Mesenchymal stem cell (in vitro differentiated cells and primary cell): ENCODE measurements at regions not wholly inside any gene's neighbourhood (a gene's known extent, or its start where the extent isn't known, plus 50 kb on each side); places are given as distances from the start of the nearest gene placed in this dataset.

Experiments
- DNase-seq: peaks from one replicate; pipeline ENCODE4 v3.0.0-alpha.2; 2013
- H2AFZ ChIP-seq: one replicate; pipeline ENCODE4 v1.6.1; 2013; ENCODE audit warnings: low read depth, mild to moderate bottlenecking, control low read depth, inconsistent platforms, low read length, moderate library complexity
- H2AK5ac ChIP-seq: 2 replicates; pipeline ENCODE4 v1.6.1; 2013; ENCODE audit warnings: low read length, moderate library complexity, mild to moderate bottlenecking, inconsistent platforms; ENCODE audit not compliant: severe bottlenecking
- H2BK120ac ChIP-seq: one replicate; pipeline ENCODE4 v1.6.1; 2013; ENCODE audit warnings: low read depth, mild to moderate bottlenecking, inconsistent platforms, low read length, moderate library complexity
- H2BK12ac ChIP-seq, 2 experiments: one replicate each; pipeline ENCODE4 v1.6.1; 2013; ENCODE audit warnings: inconsistent platforms in 2 of 2, low read length in 2 of 2, mild to moderate bottlenecking in 2 of 2, moderate library complexity in 2 of 2, control low read depth in 1 of 2
- H2BK15ac ChIP-seq: one replicate; pipeline ENCODE4 v1.6.1; 2013; ENCODE audit warnings: mild to moderate bottlenecking, low read depth, inconsistent platforms; ENCODE audit not compliant: poor library complexity, severe bottlenecking
- H2BK5ac ChIP-seq: 2 replicates; pipeline ENCODE4 v1.6.1; 2013; ENCODE audit warnings: low read depth, mild to moderate bottlenecking, low read length, control low read depth, inconsistent platforms; ENCODE audit not compliant: poor library complexity, severe bottlenecking
- H3K14ac ChIP-seq, 2 experiments: one replicate each; pipeline ENCODE4 v1.6.1; 2013; ENCODE audit warnings: inconsistent platforms in 2 of 2, low read length in 2 of 2, control low read depth in 1 of 2, mild to moderate bottlenecking in 1 of 2, moderate library complexity in 1 of 2
- H3K18ac ChIP-seq, 2 experiments: one replicate each; pipeline ENCODE4 v1.6.1; 2013; ENCODE audit warnings: inconsistent platforms in 2 of 2, low read length in 2 of 2, control low read depth in 1 of 2, low read depth in 1 of 2, mild to moderate bottlenecking in 1 of 2
- H3K23ac ChIP-seq, 2 experiments: one replicate each; pipeline ENCODE4 v1.6.1; 2013; ENCODE audit warnings: inconsistent platforms in 2 of 2, low read length in 2 of 2, mild to moderate bottlenecking in 2 of 2, moderate library complexity in 2 of 2, control low read depth in 1 of 2
- H3K27ac ChIP-seq: 2 replicates; pipeline ENCODE4 v1.5.1; 2013; ENCODE audit warnings: mild to moderate bottlenecking, moderate library complexity, low read length, control low read depth, inconsistent platforms; ENCODE audit not compliant: poor library complexity, severe bottlenecking
- H3K27me3 ChIP-seq, 2 experiments: 2 replicates each; pipeline versions ENCODE4 v1.6.1 to v1.7.0; 2013; ENCODE audit warnings: low read length in 2 of 2, mild to moderate bottlenecking in 2 of 2, moderate library complexity in 2 of 2, control low read depth in 1 of 2, inconsistent platforms in 1 of 2; ENCODE audit not compliant: control insufficient read depth in 1 of 2, insufficient read depth in 1 of 2
- H3K36me3 ChIP-seq, 2 experiments: 2 replicates each; pipeline versions ENCODE4 v1.6.1 to v1.7.0; 2013; ENCODE audit warnings: low read length in 2 of 2, control low read depth in 1 of 2, inconsistent platforms in 1 of 2, low read depth in 1 of 2, mild to moderate bottlenecking in 1 of 2; ENCODE audit not compliant: insufficient read depth in 2 of 2, control insufficient read depth in 1 of 2
- H3K4ac ChIP-seq, 2 experiments: one replicate each; pipeline ENCODE4 v1.6.1; 2013; ENCODE audit warnings: inconsistent platforms in 2 of 2, low read length in 2 of 2, mild to moderate bottlenecking in 2 of 2, moderate library complexity in 2 of 2, control low read depth in 1 of 2, low read depth in 1 of 2
- H3K4me1 ChIP-seq: 2 replicates; pipeline ENCODE4 v1.6.1; 2013; ENCODE audit warnings: low read depth, low read length, control low read depth; ENCODE audit not compliant: control insufficient read depth, insufficient read depth
- H3K4me2 ChIP-seq: 2 replicates; pipeline ENCODE4 v1.6.1; 2013; ENCODE audit warnings: low read length, mild to moderate bottlenecking, inconsistent platforms; ENCODE audit not compliant: poor library complexity, severe bottlenecking
- H3K4me3 ChIP-seq, 2 experiments: 2 replicates each; pipeline versions ENCODE4 v1.5.1 to v1.7.0; 2013; ENCODE audit warnings: low read length in 2 of 2, mild to moderate bottlenecking in 2 of 2, control low read depth in 1 of 2, low read depth in 1 of 2; ENCODE audit not compliant: insufficient read depth in 1 of 2
- H3K79me1 ChIP-seq: replicated peaks from 2 replicates; pipeline ENCODE4 v1.6.1; 2013; ENCODE audit warnings: mild to moderate bottlenecking, control low read depth, low read length, inconsistent platforms; ENCODE audit not compliant: poor library complexity, severe bottlenecking
- H3K9ac ChIP-seq: 2 replicates; pipeline ENCODE4 v1.7.0; 2013; ENCODE audit warnings: mild to moderate bottlenecking, low read length, moderate library complexity
- H3K9me3 ChIP-seq: 2 replicates; pipeline ENCODE4 v1.7.0; 2013; ENCODE audit warnings: mild to moderate bottlenecking, low read length; ENCODE audit not compliant: control insufficient read depth
- H4K8ac ChIP-seq: one replicate; pipeline ENCODE4 v1.6.1; 2013; ENCODE audit warnings: inconsistent platforms, mild to moderate bottlenecking, low read length, moderate library complexity
- H4K91ac ChIP-seq: one replicate; pipeline ENCODE4 v1.6.1; 2013; ENCODE audit warnings: mild to moderate bottlenecking, low read length, inconsistent platforms
- WGBS: methylation state at CpG from one replicate; pipeline ENCODE4 v1.1.7; 2013; ENCODE audit warnings: mixed read lengths; 5-methylcytosine and 5-hydroxymethylcytosine counted together

- no peak overlapping the region for H3K9ac ChIP-seq
- no peak overlapping the region for H2BK12ac ChIP-seq
- no peaks in the 10 kb centered on the region for H3K4me1 ChIP-seq
- no peak overlapping the region for H2BK5ac ChIP-seq
- 81% methylated on average over 26 of the region's 26 CpGs for WGBS
- no peak overlapping the region for H2AFZ ChIP-seq
- DNase-seq = no peak
- no peaks in the 10 kb centered on the region for H3K36me3 ChIP-seq
- no peak overlapping the region for H3K4ac ChIP-seq
- no peak overlapping the region for H4K91ac ChIP-seq
- no peak overlapping the region for H4K8ac ChIP-seq
- H3K4me2 ChIP-seq = no peak overlapping the region
- H3K14ac ChIP-seq = no peak overlapping the region
- H3K4me3 ChIP-seq = no peak overlapping the region
- no peak overlapping the region for H3K18ac ChIP-seq
- H3K27ac ChIP-seq = no peak overlapping the region
- no peak overlapping the region for H2BK15ac ChIP-seq
- peaks cover 0 to 9% of the 10 kb centered on the region in 2 experiments for H3K27me3 ChIP-seq
- H3K23ac ChIP-seq = no peak overlapping the region
- H3K9me3 ChIP-seq = no peaks in the 10 kb centered on the region
- H3K79me1 ChIP-seq = no peaks in the 10 kb centered on the region
- H2AK5ac ChIP-seq = no peak overlapping the region
- no peak overlapping the region for H2BK120ac ChIP-seq
Measured at GRCh38 chr14:104282332-104283196, 144.2 kb downstream of the KIF26A start.

GRCh38 chr14:104283197-104284106 lies 145.1 kb downstream of the KIF26A start:
- no peak overlapping the region for H3K9ac ChIP-seq
- DNase-seq = no peak
- H2BK5ac ChIP-seq = no peak overlapping the region
- no peak overlapping the region for H2AFZ ChIP-seq
- H3K27ac ChIP-seq = no peak overlapping the region
- H2BK15ac ChIP-seq = no peak overlapping the region
- WGBS = 85% methylated on average over 25 of the region's 25 CpGs
- H3K4me2 ChIP-seq = no peak overlapping the region
- no peak overlapping the region for H3K4me3 ChIP-seq
- H3K18ac ChIP-seq = no peak overlapping the region
- H3K14ac ChIP-seq = no peak overlapping the region
- no peaks in the 10 kb centered on the region for H3K36me3 ChIP-seq
- H2BK12ac ChIP-seq = no peak overlapping the region
- no peak overlapping the region for H4K91ac ChIP-seq
- H2BK120ac ChIP-seq = no peak overlapping the region
- H2AK5ac ChIP-seq = no peak overlapping the region
- no peaks in the 10 kb centered on the region for H3K9me3 ChIP-seq
- no peak overlapping the region for H4K8ac ChIP-seq
- H3K4ac ChIP-seq = no peak overlapping the region
- H3K79me1 ChIP-seq = no peaks in the 10 kb centered on the region
- H3K23ac ChIP-seq = no peak overlapping the region
- peaks cover 0 to under 1% of the 10 kb centered on the region in 2 experiments for H3K27me3 ChIP-seq
- no peaks in the 10 kb centered on the region for H3K4me1 ChIP-seq

GRCh38 chr14:104284107-104284592 lies 145.8 kb downstream of the KIF26A start:
- Histone ChIP-seq H3K9ac (no peak overlapping the region), H4K91ac (no peak overlapping the region)

More at GRCh38 chr14:104284107-104284592, 145.8 kb downstream of the KIF26A start:
- Histone ChIP-seq H3K18ac (no peak overlapping the region), H3K4me2 (no peak overlapping the region), H2BK120ac (no peak overlapping the region), H2BK5ac (no peak overlapping the region), H3K14ac (no peak overlapping the region), H3K27ac (no peak overlapping the region), H3K79me1 (no peaks in the 10 kb centered on the region), H3K36me3 (no peaks in the 10 kb centered on the region), H3K23ac (no peak overlapping the region), H3K27me3 (no peaks in the 10 kb centered on the region), H2BK15ac (no peak overlapping the region), H3K4me3 (no peak overlapping the region), H2AK5ac (no peak overlapping the region), H3K4ac (no peak overlapping the region), H4K8ac (no peak overlapping the region), H3K9me3 (no peaks in the 10 kb centered on the region), H2BK12ac (no peak overlapping the region), H2AFZ (no peak overlapping the region), H3K4me1 (no peaks in the 10 kb centered on the region)
- WGBS = 58% methylated on average over 7 of the region's 9 CpGs
- no peak for DNase-seq
